ENCODE measurements at regions not wholly inside any gene's neighbourhood (a gene's known extent, or its start where the extent isn't known, plus 50 kb on each side); places are given as distances from the start of the nearest gene placed in this dataset.

DNA sequence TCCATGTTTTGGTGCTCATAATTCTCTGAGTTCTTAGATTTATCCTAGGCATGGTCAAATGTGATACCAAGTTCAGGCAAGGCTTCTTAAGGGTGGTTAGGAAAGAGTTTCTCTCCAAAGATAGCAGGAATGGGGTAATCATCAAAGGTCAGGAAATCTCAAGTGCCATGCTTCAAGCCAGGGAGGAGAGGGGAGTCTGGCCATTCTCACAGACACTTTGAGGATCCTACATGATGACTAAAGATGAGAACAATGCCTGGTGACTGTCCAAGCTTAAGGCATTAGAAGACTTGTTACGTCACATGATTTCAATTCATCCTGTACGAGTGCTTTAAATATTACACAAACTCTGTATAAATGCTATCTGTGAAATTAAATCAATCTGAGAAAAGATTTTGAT lies 59.4 kb downstream of the POM121L12 start:
- H3K27ac ChIP-seq (ENCODE audit: extremely low read length, insufficient read depth, low read length), result no peak overlapping the region
- DNase-seq (ENCODE audit: low spot score) (no peak), ATAC-seq (no peak), FAIRE-seq (no peak)
- no peaks in the 10 kb centered on the region for H4K20me1 ChIP-seq (ENCODE audit: insufficient read depth, low read length)
- peaks cover 64% of the 10 kb centered on the region for H3K9me3 ChIP-seq (ENCODE audit: low read length)
- H3K79me2 ChIP-seq (ENCODE audit: insufficient read depth, low read length), result no peaks in the 10 kb centered on the region
- 6% methylated on average over 2 of the region's 2 CpGs for WGBS (ENCODE audit: low lambda C conversion rate)
- peak; percentile 78 for TF ChIP-seq CREB1 (IDR thresholded peaks at IDR 0.05)
- TF ChIP-seq CREB1 (CRISPR knock-in tag; IDR thresholded peaks at IDR 0.05), result no peak
- no peak for TF ChIP-seq SNAPC2 (CRISPR knock-in tag; IDR thresholded peaks at IDR 0.05)
- BruUV-seq (replicated peaks), result no TSS peak
- no peak overlapping the region for H3K9ac ChIP-seq (ENCODE audit: insufficient read depth, low read depth, low read length)
- no peaks in the 10 kb centered on the region for H3K4me1 ChIP-seq (ENCODE audit: insufficient read depth, low read length)
- POLR2A ChIA-PET, result no interaction called here
- H3K4me3 ChIP-seq (replicated peaks in 1 of 3; ENCODE audit: insufficient read depth in 1 of 3, low read depth in 2 of 3, low read length in 3 of 3), result no peak overlapping the region
- CTCF ChIA-PET (ENCODE audit: low intra/inter-chr PET ratio, low total read pairs), result no interaction called here
- in situ Hi-C loops (cut with HindIII; ENCODE audit: extremely low pct_ligation_motif_present, low pct_unique_long_range_greater_than_20kb), result no loop called here
- no peaks in the 10 kb centered on the region for H3K27me3 ChIP-seq (ENCODE audit: control insufficient read depth in 1 of 2, insufficient read depth in 2 of 2, low read length in 2 of 2)
- intact Hi-C loops (cut with micrococcal nuclease; ENCODE audit: unreplicated experiment), result no loop called here
- H3K36me3 ChIP-seq (replicated peaks in 1 of 2; ENCODE audit: control insufficient read depth in 1 of 2, insufficient read depth in 2 of 2, low read length in 2 of 2), result no peaks in the 10 kb centered on the region
- H2AFZ ChIP-seq (ENCODE audit: low read length), result no peak overlapping the region
- no peak overlapping the region for H3K4me2 ChIP-seq (ENCODE audit: low read depth, low read length)

GRCh38 chr7:53095731-53096501 lies 60.5 kb downstream of the POM121L12 start:
- no peak for FAIRE-seq
- in situ Hi-C loops (cut with HindIII; ENCODE audit: extremely low pct_ligation_motif_present, low pct_unique_long_range_greater_than_20kb) (no loop called here), intact Hi-C loops (cut with micrococcal nuclease; ENCODE audit: unreplicated experiment) (no loop called here)
- Histone ChIP-seq H3K4me2 (ENCODE audit: low read depth, low read length) (no peak overlapping the region), H3K79me2 (ENCODE audit: insufficient read depth, low read length) (no peaks in the 10 kb centered on the region), H3K36me3 (replicated peaks in 1 of 2; ENCODE audit: control insufficient read depth in 1 of 2, insufficient read depth in 2 of 2, low read length in 2 of 2) (no peaks in the 10 kb centered on the region), H3K4me1 (ENCODE audit: insufficient read depth, low read length) (no peaks in the 10 kb centered on the region), H3K9ac (ENCODE audit: insufficient read depth, low read depth, low read length) (no peak overlapping the region), H3K27me3 (ENCODE audit: control insufficient read depth in 1 of 2, insufficient read depth in 2 of 2, low read length in 2 of 2) (no peaks in the 10 kb centered on the region), H2AFZ (ENCODE audit: low read length) (no peak overlapping the region), H3K9me3 (ENCODE audit: low read length) (peaks cover 66% of the 10 kb centered on the region), H4K20me1 (ENCODE audit: insufficient read depth, low read length) (no peaks in the 10 kb centered on the region), H3K4me3 (replicated peaks in 1 of 3; ENCODE audit: insufficient read depth in 1 of 3, low read depth in 2 of 3, low read length in 3 of 3) (no peak overlapping the region), H3K27ac (ENCODE audit: extremely low read length, insufficient read depth, low read length) (no peak overlapping the region)
- BruUV-seq (replicated peaks), result no TSS peak
- no peak for ATAC-seq
- TF ChIP-seq SATB2 (CRISPR knock-in tag; IDR thresholded peaks at IDR 0.05) (no peak), MAFF (IDR thresholded peaks at IDR 0.05; ENCODE audit: low read depth, low read length) (no peak), ZBTB26 (CRISPR knock-in tag; IDR thresholded peaks at IDR 0.05; ENCODE audit: borderline replicate concordance) (no peak), ZNF224 (CRISPR knock-in tag; IDR thresholded peaks at IDR 0.05) (no peak), NBN (conservative IDR thresholded peaks at IDR 0.05) (no peak), ZNF121 (CRISPR knock-in tag; IDR thresholded peaks at IDR 0.05) (no peak), RARG (CRISPR knock-in tag; IDR thresholded peaks at IDR 0.05; ENCODE audit: low read depth) (no peak), PHF20 (CRISPR knock-in tag; IDR thresholded peaks at IDR 0.05) (no peak), THAP11 (CRISPR knock-in tag; IDR thresholded peaks at IDR 0.05) (no peak)
- TF ChIP-seq, protein P1, sequence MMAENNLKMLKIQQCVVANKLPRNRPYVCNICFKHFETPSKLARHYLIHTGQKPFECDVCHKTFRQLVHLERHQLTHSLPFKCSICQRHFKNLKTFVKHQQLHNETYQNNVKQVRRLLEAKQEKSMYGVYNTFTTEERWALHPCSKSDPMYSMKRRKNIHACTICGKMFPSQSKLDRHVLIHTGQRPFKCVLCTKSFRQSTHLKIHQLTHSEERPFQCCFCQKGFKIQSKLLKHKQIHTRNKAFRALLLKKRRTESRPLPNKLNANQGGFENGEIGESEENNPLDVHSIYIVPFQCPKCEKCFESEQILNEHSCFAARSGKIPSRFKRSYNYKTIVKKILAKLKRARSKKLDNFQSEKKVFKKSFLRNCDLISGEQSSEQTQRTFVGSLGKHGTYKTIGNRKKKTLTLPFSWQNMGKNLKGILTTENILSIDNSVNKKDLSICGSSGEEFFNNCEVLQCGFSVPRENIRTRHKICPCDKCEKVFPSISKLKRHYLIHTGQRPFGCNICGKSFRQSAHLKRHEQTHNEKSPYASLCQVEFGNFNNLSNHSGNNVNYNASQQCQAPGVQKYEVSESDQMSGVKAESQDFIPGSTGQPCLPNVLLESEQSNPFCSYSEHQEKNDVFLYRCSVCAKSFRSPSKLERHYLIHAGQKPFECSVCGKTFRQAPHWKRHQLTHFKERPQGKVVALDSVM (CRISPR knock-in tag; IDR thresholded peaks at IDR 0.05), result no peak
- ChIA-PET CTCF (ENCODE audit: low intra/inter-chr PET ratio, low total read pairs) (no interaction called here), POLR2A (no interaction called here)
- DNase-seq (ENCODE audit: low spot score), result no peak
- under 1% methylated on average over 3 of the region's 3 CpGs for WGBS (ENCODE audit: low lambda C conversion rate)

All from HepG2 (cell line).